GM10266 (cell line): ENCODE measurements at regions not wholly inside any gene's neighbourhood (a gene's known extent, or its start where the extent isn't known, plus 50 kb on each side); places are given as distances from the start of the nearest gene placed in this dataset.

Source experiments
- DNase-seq: peaks from one replicate; pipeline ENCODE4 v3.0.0; 2012; ENCODE audit errors: extremely low spot score
- TF ChIP-seq, protein P1 (sequence below): IDR thresholded peaks from 2 replicates; pipeline ENCODE4 v1.5.1; 2012; ENCODE audit warnings: mild to moderate bottlenecking, low read depth; ENCODE audit not compliant: control insufficient read depth, insufficient read depth; ENCODE audit errors: missing control alignments

DNA sequence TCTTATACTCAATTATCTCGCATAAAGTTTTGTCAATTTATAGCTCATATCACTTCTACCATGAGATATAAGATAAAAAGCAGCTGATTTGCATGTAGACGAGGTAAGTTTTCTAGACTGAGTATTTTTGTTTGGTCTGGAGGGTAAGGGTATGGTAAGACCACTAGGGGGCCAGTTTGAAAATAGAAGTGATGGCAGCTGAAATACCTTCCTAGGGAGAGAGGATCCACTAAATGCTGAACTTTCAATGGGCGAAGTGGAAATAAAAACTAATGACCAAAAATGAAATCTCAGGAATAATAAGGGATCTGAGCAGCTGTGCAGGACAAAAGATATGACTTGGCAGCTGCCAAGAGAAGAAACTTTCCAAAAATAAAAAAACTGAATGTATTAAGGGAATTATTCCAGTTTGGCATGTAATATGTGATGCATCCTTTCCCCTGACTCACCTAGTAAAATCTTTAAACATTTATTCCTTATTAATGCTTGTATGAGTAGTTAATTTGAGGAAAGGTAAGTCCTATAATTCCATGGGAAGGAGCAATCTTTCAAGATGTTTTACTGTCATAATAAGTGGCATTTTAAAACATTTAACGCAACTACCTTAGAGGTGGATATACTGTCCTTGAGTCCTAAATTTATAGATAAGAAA lies 754.5 kb downstream of the C12orf50 start:
- TF ChIP-seq, protein P1, sequence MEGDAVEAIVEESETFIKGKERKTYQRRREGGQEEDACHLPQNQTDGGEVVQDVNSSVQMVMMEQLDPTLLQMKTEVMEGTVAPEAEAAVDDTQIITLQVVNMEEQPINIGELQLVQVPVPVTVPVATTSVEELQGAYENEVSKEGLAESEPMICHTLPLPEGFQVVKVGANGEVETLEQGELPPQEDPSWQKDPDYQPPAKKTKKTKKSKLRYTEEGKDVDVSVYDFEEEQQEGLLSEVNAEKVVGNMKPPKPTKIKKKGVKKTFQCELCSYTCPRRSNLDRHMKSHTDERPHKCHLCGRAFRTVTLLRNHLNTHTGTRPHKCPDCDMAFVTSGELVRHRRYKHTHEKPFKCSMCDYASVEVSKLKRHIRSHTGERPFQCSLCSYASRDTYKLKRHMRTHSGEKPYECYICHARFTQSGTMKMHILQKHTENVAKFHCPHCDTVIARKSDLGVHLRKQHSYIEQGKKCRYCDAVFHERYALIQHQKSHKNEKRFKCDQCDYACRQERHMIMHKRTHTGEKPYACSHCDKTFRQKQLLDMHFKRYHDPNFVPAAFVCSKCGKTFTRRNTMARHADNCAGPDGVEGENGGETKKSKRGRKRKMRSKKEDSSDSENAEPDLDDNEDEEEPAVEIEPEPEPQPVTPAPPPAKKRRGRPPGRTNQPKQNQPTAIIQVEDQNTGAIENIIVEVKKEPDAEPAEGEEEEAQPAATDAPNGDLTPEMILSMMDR = peak; percentile 29
- peak; percentile 4 for DNase-seq

DNA sequence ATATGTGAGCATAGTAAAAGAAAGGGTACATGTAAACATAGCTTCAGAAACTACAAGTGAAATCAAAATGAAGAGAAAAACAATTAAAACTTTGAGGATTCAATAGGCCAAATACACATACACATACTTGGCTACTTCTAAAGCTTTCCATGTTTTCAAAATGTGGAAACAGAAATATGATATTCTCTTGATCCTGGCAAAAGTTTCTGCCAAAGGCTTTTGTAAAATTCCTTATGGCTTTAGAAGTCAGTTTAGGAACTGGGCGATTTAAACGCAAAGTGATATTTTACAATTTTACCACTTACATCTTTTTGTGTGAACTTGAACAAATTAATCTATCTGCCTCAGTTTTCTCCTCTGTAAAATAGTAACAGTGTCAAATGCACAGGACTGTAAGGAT lies 756.4 kb downstream of the C12orf50 start:
- DNase-seq = no peak
- TF ChIP-seq, protein P1 = no peak

DNA sequence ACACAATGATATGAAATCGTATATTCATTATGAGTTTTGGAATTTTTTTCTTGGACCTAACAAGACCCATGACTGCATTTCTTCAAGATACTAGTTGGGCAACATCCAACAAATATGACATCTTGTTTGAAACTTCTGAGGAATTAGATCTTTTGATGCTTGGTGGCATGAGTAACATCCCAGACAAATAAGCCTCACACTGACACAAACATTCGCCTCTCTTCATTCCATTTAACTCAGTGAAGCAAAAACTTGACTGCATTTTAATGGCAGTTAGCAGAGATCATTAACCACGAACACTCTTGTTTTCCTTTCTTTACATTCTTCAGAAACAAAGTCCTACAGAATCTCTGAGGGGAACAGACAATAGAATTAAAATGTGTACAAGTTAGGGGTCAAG lies 758.3 kb downstream of the C12orf50 start:
- no peak for DNase-seq
- TF ChIP-seq, protein P1 = no peak

DNA sequence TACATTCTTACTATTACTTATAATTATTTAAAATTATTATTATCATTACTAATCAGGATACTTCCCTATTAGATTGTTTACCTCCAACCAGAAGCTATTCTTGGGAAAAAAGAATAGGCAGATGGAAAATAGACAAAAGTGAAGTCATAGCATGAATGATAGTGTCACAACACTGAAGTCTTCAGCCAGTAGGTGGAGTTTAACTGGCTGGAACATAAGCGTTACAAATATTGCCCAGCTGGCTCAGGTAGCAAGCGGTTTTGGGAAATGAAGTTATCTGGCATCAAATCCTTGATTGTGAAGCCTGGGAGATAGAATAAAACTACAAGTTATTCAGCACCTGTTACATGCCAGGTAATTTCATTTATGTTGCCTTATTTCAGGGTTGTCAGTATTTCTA lies 762.9 kb downstream of the C12orf50 start:
- no peak for DNase-seq
- TF ChIP-seq, protein P1 = no peak

DNA sequence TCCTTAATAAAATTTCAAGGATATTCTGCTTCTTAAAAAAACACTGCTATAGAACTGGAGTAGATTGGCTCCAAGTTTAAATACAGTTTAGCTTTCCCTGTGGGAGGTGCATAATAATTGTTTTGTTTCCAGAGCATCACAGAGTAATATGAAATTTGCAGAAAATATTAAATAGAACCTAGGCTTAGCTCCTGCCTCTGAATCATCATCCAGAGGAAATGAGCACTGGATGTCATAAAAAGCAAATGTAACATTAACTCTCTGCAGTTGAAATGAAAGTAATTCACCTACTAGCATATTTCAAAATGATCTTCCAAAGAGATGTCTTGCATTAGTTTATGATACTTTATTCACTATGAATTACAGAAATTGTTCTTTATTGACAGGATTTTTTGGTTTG lies 769.8 kb downstream of the C12orf50 start:
- TF ChIP-seq, protein P1 = no peak

DNA sequence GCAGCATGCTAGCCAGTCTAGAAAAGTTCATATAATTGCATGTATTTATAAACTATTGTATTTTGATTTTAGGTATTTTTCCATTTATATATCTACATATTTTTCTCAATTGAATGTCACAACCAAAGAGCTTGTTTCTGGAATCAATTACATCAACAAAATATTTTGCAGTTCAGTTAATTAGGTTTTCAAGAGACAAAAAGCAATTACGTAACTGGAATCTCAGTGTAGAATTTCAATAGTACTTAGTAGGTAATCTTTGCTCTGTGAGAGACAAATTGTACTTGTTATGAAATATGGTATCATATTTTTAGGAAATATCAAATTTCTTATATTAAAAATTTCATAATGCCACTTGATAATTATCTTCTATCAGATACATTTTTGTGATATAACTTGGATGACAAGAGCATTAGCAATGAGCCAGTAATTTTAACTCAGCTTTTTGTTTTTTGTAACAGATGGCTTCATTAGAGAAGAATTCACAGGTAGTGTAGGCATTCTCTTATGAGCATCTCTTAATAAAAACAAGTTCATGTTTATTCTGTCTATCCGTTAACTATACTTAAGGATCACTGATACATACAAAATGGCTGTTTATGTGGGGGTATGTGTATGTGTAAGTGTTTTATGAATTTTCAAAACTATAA lies 774.7 kb downstream of the C12orf50 start:
- TF ChIP-seq, protein P1 = no peak
- no peak for DNase-seq

More for the DNA sequence above, 769.8 kb downstream of the C12orf50 start:
- DNase-seq = no peak

DNA sequence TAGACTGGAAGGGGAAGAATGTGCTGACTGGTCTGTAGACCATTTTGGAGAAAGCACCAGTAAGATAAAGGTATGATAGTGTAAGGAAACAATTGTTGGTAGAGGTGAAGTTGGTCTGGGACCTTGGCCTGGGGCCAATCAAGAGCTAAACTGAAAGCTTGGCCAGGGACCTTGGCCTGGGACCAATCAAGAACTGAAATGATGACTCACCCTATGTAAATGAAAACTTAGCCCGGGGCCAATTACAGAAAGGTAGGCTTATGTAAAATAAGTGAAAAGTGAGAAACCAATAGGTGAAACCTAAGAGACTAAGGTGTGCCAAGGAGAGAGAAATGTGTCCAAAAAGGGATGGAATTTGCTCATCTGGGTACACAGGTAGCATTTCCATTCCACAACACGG lies 776.0 kb downstream of the C12orf50 start:
- TF ChIP-seq, protein P1 = no peak
- no peak for DNase-seq
